Mammary epithelial cell (primary cell): ENCODE measurements at regions not wholly inside any gene's neighbourhood (a gene's known extent, or its start where the extent isn't known, plus 50 kb on each side); places are given as distances from the start of the nearest gene placed in this dataset.

ENCODE experiments used
- CTCF ChIP-seq, 2 donors: IDR thresholded peaks in 1 of 2; conservative IDR thresholded peaks in 1 of 2; 2 replicates each; pipeline ENCODE4 v1.5.1; 2011 to 2012; ENCODE audit warnings: inconsistent platforms in 2 of 2, low read length in 2 of 2, mild to moderate bottlenecking in 2 of 2, control low read depth in 1 of 2, low read depth in 1 of 2; ENCODE audit not compliant: insufficient read depth in 1 of 2; ENCODE audit errors: extremely low read depth in 1 of 2
- EZH2 ChIP-seq: IDR thresholded peaks from 2 replicates; pipeline ENCODE4 v1.6.1; 2012; ENCODE audit warnings: low read length, inconsistent platforms, borderline replicate concordance

- TF ChIP-seq EZH2, result no peak
- TF ChIP-seq CTCF (conservative IDR thresholded peaks at IDR 0.05 in 1 of 2, IDR thresholded peaks at IDR 0.05 in 1 of 2; ENCODE audit: extremely low read depth in 1 of 2, insufficient read depth in 1 of 2, low read depth in 1 of 2, low read length in 2 of 2), result no peak
Measured at GRCh38 chr4:23070848-23071570, 378.3 kb downstream of the GBA3 start.
